WTC11 (cell line): ENCODE measurements at regions not wholly inside any gene's neighbourhood (a gene's known extent, or its start where the extent isn't known, plus 50 kb on each side); places are given as distances from the start of the nearest gene placed in this dataset.

Experiments
- ATF3 ChIP-seq: sonication (generic); formaldehyde crosslinking; conservative IDR thresholded peaks from 2 replicates; pipeline ENCODE4 v1.8.1; 2022; ENCODE audit warnings: mild to moderate bottlenecking, missing genetic modification reagents
- CTCF ChIP-seq: fragments of 200-600 bp; IDR thresholded peaks from 2 replicates; pipeline ENCODE4 v1.8.0; 2022; ENCODE audit warnings: antibody characterized with exemption
- ESRRA ChIP-seq: sonication (generic); formaldehyde crosslinking; IDR thresholded peaks from 2 replicates; pipeline ENCODE4 v1.8.1; 2022; ENCODE audit warnings: mild to moderate bottlenecking, missing genetic modification reagents, borderline replicate concordance
- FOXK1 ChIP-seq: sonication (generic); formaldehyde crosslinking; IDR thresholded peaks from 2 replicates; pipeline ENCODE4 v1.8.0; 2022; ENCODE audit warnings: mild to moderate bottlenecking, moderate library complexity, missing genetic modification reagents
- NFE2L1 ChIP-seq: sonication (generic); formaldehyde crosslinking; IDR thresholded peaks from 2 replicates; pipeline ENCODE4 v1.8.1; 2023; ENCODE audit warnings: missing genetic modification reagents

GRCh38 chr7:25348104-25348503, 119.8 kb upstream of the NPVF start:
- TF ChIP-seq CTCF (no peak), ESRRA (CRISPR knock-in tag) (no peak), NFE2L1 (CRISPR knock-in tag) (no peak), FOXK1 (CRISPR knock-in tag) (no peak), ATF3 (CRISPR knock-in tag) (no peak)
